Liver (tissue), 8 donors: ENCODE measurements at regions not wholly inside any gene's neighbourhood (a gene's known extent, or its start where the extent isn't known, plus 50 kb on each side); places are given as distances from the start of the nearest gene placed in this dataset.

Experiments
- DNase-seq: peaks from one replicate; pipeline ENCODE4 v3.0.0-alpha.2; 2017; ENCODE audit warnings: low spot score
- H3K27ac ChIP-seq, 2 donors: one replicate each; pipeline ENCODE4 v1.7.0; 2013; ENCODE audit warnings: inconsistent platforms in 2 of 2, low read length in 2 of 2, control low read depth in 1 of 2, low read depth in 1 of 2, mild to moderate bottlenecking in 1 of 2
- H3K27me3 ChIP-seq, 4 donors: one replicate each; pipeline versions ENCODE4 v1.6.1 to v1.7.0; 2013; ENCODE audit warnings: low read length in 3 of 4, inconsistent platforms in 1 of 4, mild to moderate bottlenecking in 1 of 4, moderate library complexity in 1 of 4; ENCODE audit not compliant: control insufficient read depth in 4 of 4, insufficient read depth in 4 of 4
- H3K36me3 ChIP-seq, 4 donors: one replicate each; pipeline versions ENCODE4 v1.6.1 to v1.7.0; 2013; ENCODE audit warnings: low read length in 3 of 4, mild to moderate bottlenecking in 3 of 4, low read depth in 1 of 4, moderate library complexity in 1 of 4; ENCODE audit not compliant: control insufficient read depth in 4 of 4, insufficient read depth in 3 of 4
- H3K4me1 ChIP-seq, 4 donors: one replicate each; pipeline versions ENCODE4 v1.6.1 to v1.7.0; 2013; ENCODE audit warnings: low read length in 3 of 4, mild to moderate bottlenecking in 3 of 4, moderate library complexity in 1 of 4; ENCODE audit not compliant: control insufficient read depth in 4 of 4, insufficient read depth in 4 of 4
- H3K4me3 ChIP-seq, 3 donors: one replicate each; pipeline versions ENCODE4 v1.6.1 to v1.7.0; 2013; ENCODE audit warnings: low read length in 3 of 3, control low read depth in 1 of 3, low read depth in 1 of 3, mild to moderate bottlenecking in 1 of 3
- H3K9ac ChIP-seq, 2 donors: one replicate each; pipeline ENCODE4 v1.7.0; 2013; ENCODE audit warnings: low read length in 2 of 2, mild to moderate bottlenecking in 2 of 2, moderate library complexity in 2 of 2, control low read depth in 1 of 2, low read depth in 1 of 2
- H3K9me3 ChIP-seq, 4 donors: one replicate each; pipeline versions ENCODE4 v1.6.1 to v1.7.0; 2013; ENCODE audit warnings: low read length in 3 of 4; ENCODE audit not compliant: control insufficient read depth in 4 of 4
- ATF3 ChIP-seq: IDR thresholded peaks from 2 replicates; pipeline ENCODE4 v1.6.1; 2016; ENCODE audit warnings: antibody characterized with exemption
- CTCF ChIP-seq: fragments of 150-350 bp; IDR thresholded peaks from 2 replicates; pipeline ENCODE4 v1.5.1; 2017; ENCODE audit warnings: improper control_type of control experiment, low read depth, low read length; ENCODE audit not compliant: missing input control
- EGR1 ChIP-seq, 2 donors: IDR thresholded peaks; 2 replicates each; pipeline ENCODE4 v1.6.1; 2016 to 2018; ENCODE audit warnings: antibody characterized with exemption in 2 of 2, low read depth in 2 of 2
- FOXA1 ChIP-seq: IDR thresholded peaks from 2 replicates; pipeline ENCODE4 v1.6.1; 2016; ENCODE audit warnings: antibody characterized with exemption
- FOXA2 ChIP-seq: IDR thresholded peaks from 2 replicates; pipeline ENCODE4 v1.6.1; 2016; ENCODE audit warnings: antibody characterized with exemption
- GABPA ChIP-seq, 2 donors: IDR thresholded peaks in 1 of 2; conservative IDR thresholded peaks in 1 of 2; 2 replicates each; pipeline ENCODE4 v1.6.1; 2016; ENCODE audit warnings: antibody characterized with exemption in 2 of 2, mild to moderate bottlenecking in 1 of 2, moderate library complexity in 1 of 2
- HNF4A ChIP-seq, 2 donors: conservative IDR thresholded peaks; 2 replicates each; pipeline ENCODE4 v1.6.1; 2016; ENCODE audit warnings: antibody characterized with exemption in 2 of 2, mild to moderate bottlenecking in 2 of 2
- HNF4G ChIP-seq: IDR thresholded peaks from 2 replicates; pipeline ENCODE4 v1.6.1; 2016; ENCODE audit warnings: antibody characterized with exemption
- JUND ChIP-seq, 2 donors: IDR thresholded peaks; 2 replicates each; pipeline ENCODE4 v1.6.1; 2016; ENCODE audit warnings: antibody characterized with exemption in 2 of 2
- NR2F2 ChIP-seq: IDR thresholded peaks from 2 replicates; pipeline ENCODE4 v1.6.1; 2016; ENCODE audit warnings: antibody characterized with exemption
- RAD21 ChIP-seq, 2 donors: IDR thresholded peaks; 2 replicates each; pipeline ENCODE4 v1.6.1; 2016; ENCODE audit warnings: antibody characterized with exemption in 2 of 2, mild to moderate bottlenecking in 2 of 2
- REST ChIP-seq: IDR thresholded peaks from 2 replicates; pipeline ENCODE4 v1.6.1; 2016; ENCODE audit warnings: antibody characterized with exemption, mild to moderate bottlenecking
- RXRA ChIP-seq, 2 donors: IDR thresholded peaks; 2 replicates each; pipeline ENCODE4 v1.6.1; 2017 to 2018; ENCODE audit warnings: antibody characterized with exemption in 2 of 2, mild to moderate bottlenecking in 1 of 2
- SP1 ChIP-seq: IDR thresholded peaks from 2 replicates; pipeline ENCODE4 v1.6.1; 2018; ENCODE audit warnings: antibody characterized with exemption, mild to moderate bottlenecking
- TAF1 ChIP-seq: conservative IDR thresholded peaks from 2 replicates; pipeline ENCODE4 v1.6.1; 2016; ENCODE audit warnings: antibody characterized with exemption, mild to moderate bottlenecking
- YY1 ChIP-seq: IDR thresholded peaks from 2 replicates; pipeline ENCODE4 v1.6.1; 2016; ENCODE audit warnings: antibody characterized with exemption, mild to moderate bottlenecking
- WGBS: extraction: QIAGEN DNeasy Blood & Tissue Kit; methylation state at CpG from one replicate; pipeline ENCODE4 v1.1.7; 2013; 5-methylcytosine and 5-hydroxymethylcytosine counted together
- TF ChIP-seq, protein P1 (sequence below): IDR thresholded peaks from 2 replicates; pipeline ENCODE4 v1.6.1; 2016; ENCODE audit warnings: antibody characterized with exemption
- TF ChIP-seq, protein P2 (sequence below): IDR thresholded peaks from 2 replicates; pipeline ENCODE4 v1.6.1; 2016; ENCODE audit warnings: antibody characterized with exemption
- donor health status: healthy.
- donor health status: healthy.
- donor health status: healthy.
- donor health status: healthy.
- donor health status: healthy.

GRCh38 chr12:63021116-63021515 is 86.2 kb upstream of the PPM1H start:
- no peak for DNase-seq
- Histone ChIP-seq H3K9ac (no peak overlapping the region), H3K4me3 (no peak overlapping the region), H3K27ac (no peak overlapping the region), H3K27me3 (no peaks in the 10 kb centered on the region), H3K4me1 (peaks cover 0 to 2% (median 0%) of the 10 kb centered on the region in 4 donors), H3K36me3 (no peaks in the 10 kb centered on the region), H3K9me3 (no peaks in the 10 kb centered on the region)
- WGBS: 77% methylated on average over 6 of the region's 6 CpGs
- TF ChIP-seq SP1 (no peak), REST (no peak), CTCF (no peak), EGR1 (IDR thresholded peaks at IDR 0.05; ENCODE audit: low read depth in 2 of 2) (no peak), HNF4G (no peak), RAD21 (IDR thresholded peaks at IDR 0.05) (no peak), JUND (IDR thresholded peaks at IDR 0.05) (no peak), RXRA (IDR thresholded peaks at IDR 0.05) (no peak), ATF3 (no peak), FOXA2 (no peak), GABPA (IDR thresholded peaks at IDR 0.05 in 1 of 2, conservative IDR thresholded peaks at IDR 0.05 in 1 of 2) (no peak), HNF4A (conservative IDR thresholded peaks at IDR 0.05) (no peak), NR2F2 (no peak), FOXA1 (no peak), YY1 (no peak), TAF1 (no peak)
- TF ChIP-seq, protein P1, sequence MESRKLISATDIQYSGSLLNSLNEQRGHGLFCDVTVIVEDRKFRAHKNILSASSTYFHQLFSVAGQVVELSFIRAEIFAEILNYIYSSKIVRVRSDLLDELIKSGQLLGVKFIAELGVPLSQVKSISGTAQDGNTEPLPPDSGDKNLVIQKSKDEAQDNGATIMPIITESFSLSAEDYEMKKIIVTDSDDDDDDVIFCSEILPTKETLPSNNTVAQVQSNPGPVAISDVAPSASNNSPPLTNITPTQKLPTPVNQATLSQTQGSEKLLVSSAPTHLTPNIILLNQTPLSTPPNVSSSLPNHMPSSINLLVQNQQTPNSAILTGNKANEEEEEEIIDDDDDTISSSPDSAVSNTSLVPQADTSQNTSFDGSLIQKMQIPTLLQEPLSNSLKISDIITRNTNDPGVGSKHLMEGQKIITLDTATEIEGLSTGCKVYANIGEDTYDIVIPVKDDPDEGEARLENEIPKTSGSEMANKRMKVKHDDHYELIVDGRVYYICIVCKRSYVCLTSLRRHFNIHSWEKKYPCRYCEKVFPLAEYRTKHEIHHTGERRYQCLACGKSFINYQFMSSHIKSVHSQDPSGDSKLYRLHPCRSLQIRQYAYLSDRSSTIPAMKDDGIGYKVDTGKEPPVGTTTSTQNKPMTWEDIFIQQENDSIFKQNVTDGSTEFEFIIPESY: no peak
- TF ChIP-seq, protein P2, sequence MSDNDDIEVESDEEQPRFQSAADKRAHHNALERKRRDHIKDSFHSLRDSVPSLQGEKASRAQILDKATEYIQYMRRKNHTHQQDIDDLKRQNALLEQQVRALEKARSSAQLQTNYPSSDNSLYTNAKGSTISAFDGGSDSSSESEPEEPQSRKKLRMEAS: no peak

GRCh38 chr12:63020269-63020668 is 85.3 kb upstream of the PPM1H start:
- H3K27ac ChIP-seq: no peak overlapping the region
- peaks cover 0 to 2% (median 0%) of the 10 kb centered on the region in 4 donors for H3K4me1 ChIP-seq
- no peak overlapping the region for H3K4me3 ChIP-seq
- TF ChIP-seq RAD21 (IDR thresholded peaks at IDR 0.05) (no peak), ATF3 (no peak), SP1 (no peak), HNF4A (conservative IDR thresholded peaks at IDR 0.05) (no peak), EGR1 (IDR thresholded peaks at IDR 0.05; ENCODE audit: low read depth in 2 of 2) (no peak), JUND (IDR thresholded peaks at IDR 0.05) (no peak), YY1 (no peak), GABPA (IDR thresholded peaks at IDR 0.05 in 1 of 2, conservative IDR thresholded peaks at IDR 0.05 in 1 of 2) (no peak), FOXA2 (no peak), FOXA1 (no peak), REST (no peak), HNF4G (no peak), NR2F2 (no peak)
- TF ChIP-seq, protein P1: no peak
- H3K9me3 ChIP-seq: no peaks in the 10 kb centered on the region
- H3K27me3 ChIP-seq: no peaks in the 10 kb centered on the region
- DNase-seq: no peak
- H3K36me3 ChIP-seq: no peaks in the 10 kb centered on the region
- H3K9ac ChIP-seq: no peak overlapping the region
